HL-60 (cell line): ENCODE measurements at regions not wholly inside any gene's neighbourhood (a gene's known extent, or its start where the extent isn't known, plus 50 kb on each side); places are given as distances from the start of the nearest gene placed in this dataset.

Experiments used
- DNase-seq, 2 experiments: peaks; one replicate each; pipeline ENCODE4 v3.0.0-alpha.2; 2010 to 2020; ENCODE audit warnings: low read depth in 1 of 2, low spot score in 1 of 2
- H3K27ac ChIP-seq: fragments of 250-450 bp; sonication (Bioruptor Pico); replicated peaks from 2 replicates; pipeline ENCODE4 v1.5.1; 2020; ENCODE audit warnings: mild to moderate bottlenecking, moderate library complexity
- H3K27me3 ChIP-seq: fragments of 250-450 bp; sonication (Bioruptor Pico); 2 replicates; pipeline ENCODE4 v1.5.1; 2021; ENCODE audit warnings: mild to moderate bottlenecking, moderate library complexity; ENCODE audit not compliant: insufficient read depth, poor library complexity, severe bottlenecking
- H3K4me3 ChIP-seq: replicated peaks from 2 replicates; pipeline ENCODE4 v1.5.1; 2011; ENCODE audit warnings: mild to moderate bottlenecking, control low read depth, low read length; ENCODE audit not compliant: insufficient read depth
- CTCF ChIP-seq: IDR thresholded peaks from one replicate; pipeline ENCODE4 v1.5.1; 2011; ENCODE audit warnings: low read length, control low read depth, inconsistent platforms; ENCODE audit not compliant: insufficient read depth
- GABPA ChIP-seq: IDR thresholded peaks from 2 replicates; pipeline ENCODE4 v1.6.1; 2012; ENCODE audit warnings: low read depth
- POLR2AphosphoS5 ChIP-seq: IDR thresholded peaks from 2 replicates; pipeline ENCODE4 v1.6.1; 2012; ENCODE audit warnings: low read depth
- SPI1 ChIP-seq: IDR thresholded peaks from 2 replicates; pipeline ENCODE4 v1.6.1; 2012; ENCODE audit warnings: low read depth, mild to moderate bottlenecking, borderline replicate concordance
- TF ChIP-seq, protein P1 (sequence below): IDR thresholded peaks from 2 replicates; pipeline ENCODE4 v1.6.1; 2012; ENCODE audit warnings: low read depth; ENCODE audit not compliant: insufficient replicate concordance

- TF ChIP-seq GABPA (no peak), SPI1 (no peak; the same call in 1 of the 2 replicates), POLR2AphosphoS5 (no peak), CTCF (no peak)
- TF ChIP-seq, protein P1, sequence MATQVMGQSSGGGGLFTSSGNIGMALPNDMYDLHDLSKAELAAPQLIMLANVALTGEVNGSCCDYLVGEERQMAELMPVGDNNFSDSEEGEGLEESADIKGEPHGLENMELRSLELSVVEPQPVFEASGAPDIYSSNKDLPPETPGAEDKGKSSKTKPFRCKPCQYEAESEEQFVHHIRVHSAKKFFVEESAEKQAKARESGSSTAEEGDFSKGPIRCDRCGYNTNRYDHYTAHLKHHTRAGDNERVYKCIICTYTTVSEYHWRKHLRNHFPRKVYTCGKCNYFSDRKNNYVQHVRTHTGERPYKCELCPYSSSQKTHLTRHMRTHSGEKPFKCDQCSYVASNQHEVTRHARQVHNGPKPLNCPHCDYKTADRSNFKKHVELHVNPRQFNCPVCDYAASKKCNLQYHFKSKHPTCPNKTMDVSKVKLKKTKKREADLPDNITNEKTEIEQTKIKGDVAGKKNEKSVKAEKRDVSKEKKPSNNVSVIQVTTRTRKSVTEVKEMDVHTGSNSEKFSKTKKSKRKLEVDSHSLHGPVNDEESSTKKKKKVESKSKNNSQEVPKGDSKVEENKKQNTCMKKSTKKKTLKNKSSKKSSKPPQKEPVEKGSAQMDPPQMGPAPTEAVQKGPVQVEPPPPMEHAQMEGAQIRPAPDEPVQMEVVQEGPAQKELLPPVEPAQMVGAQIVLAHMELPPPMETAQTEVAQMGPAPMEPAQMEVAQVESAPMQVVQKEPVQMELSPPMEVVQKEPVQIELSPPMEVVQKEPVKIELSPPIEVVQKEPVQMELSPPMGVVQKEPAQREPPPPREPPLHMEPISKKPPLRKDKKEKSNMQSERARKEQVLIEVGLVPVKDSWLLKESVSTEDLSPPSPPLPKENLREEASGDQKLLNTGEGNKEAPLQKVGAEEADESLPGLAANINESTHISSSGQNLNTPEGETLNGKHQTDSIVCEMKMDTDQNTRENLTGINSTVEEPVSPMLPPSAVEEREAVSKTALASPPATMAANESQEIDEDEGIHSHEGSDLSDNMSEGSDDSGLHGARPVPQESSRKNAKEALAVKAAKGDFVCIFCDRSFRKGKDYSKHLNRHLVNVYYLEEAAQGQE, result no peak
- no peak for DNase-seq
- Histone ChIP-seq H3K27ac (no peak overlapping the region), H3K27me3 (peaks cover 4% of the 10 kb centered on the region), H3K4me3 (no peak overlapping the region)
Measured at GRCh38 chr12:46956451-46957035, 122.9 kb upstream of the PCED1B start.

DNA sequence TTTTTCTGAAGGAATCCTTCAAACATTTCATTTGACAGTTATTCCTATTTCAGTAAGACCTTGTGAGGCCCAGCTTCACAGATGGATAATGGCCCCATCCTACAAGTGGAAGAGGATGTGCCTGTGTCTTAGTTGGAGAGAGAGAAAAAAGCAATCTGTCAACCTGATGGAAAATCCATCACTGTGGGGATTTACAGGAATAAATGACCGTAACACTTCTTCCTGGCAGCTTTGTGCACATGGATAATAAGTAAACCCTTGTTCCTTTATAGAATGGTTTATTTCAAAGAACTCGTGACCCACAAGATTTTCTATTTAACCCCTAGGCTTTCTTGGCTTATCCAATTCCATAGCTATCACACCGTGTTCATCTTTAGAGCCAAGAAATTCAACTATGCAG lies 121.4 kb upstream of the PCED1B start:
- H3K4me3 ChIP-seq, result no peak overlapping the region
- TF ChIP-seq SPI1, result no peak
- H3K27ac ChIP-seq, result no peak overlapping the region
- no peak for DNase-seq
- H3K27me3 ChIP-seq, result no peaks in the 10 kb centered on the region

GRCh38 chr12:46958599-46959290 lies 120.7 kb upstream of the PCED1B start:
- no peak overlapping the region for H3K27ac ChIP-seq
- DNase-seq, result no peak
- no peak for TF ChIP-seq SPI1
- no peak for TF ChIP-seq POLR2AphosphoS5
- TF ChIP-seq, protein P1, result no peak
- no peak for TF ChIP-seq CTCF
- TF ChIP-seq GABPA, result no peak

DNA sequence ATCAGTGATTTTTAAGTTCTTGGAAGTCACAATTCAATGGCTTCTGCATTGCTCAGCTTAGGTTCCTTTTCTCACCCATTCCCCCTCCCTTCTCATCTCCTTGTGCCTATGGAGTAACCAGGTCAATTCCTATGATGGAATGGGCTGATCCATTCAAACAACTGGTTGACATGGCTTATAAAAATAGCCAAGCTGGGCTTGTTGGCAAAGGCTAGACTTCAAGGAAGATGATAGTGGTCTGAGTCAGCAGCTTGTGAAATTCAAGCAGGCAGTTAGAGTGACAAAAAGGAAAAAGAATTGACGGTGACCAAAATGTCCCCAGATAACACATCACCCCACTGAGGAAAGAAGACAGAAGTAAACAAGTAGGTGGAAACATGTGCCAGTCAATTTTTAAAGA lies 119.9 kb upstream of the PCED1B start:
- peak in 1 of 2 experiments; percentile 26 for DNase-seq
- TF ChIP-seq CTCF, result no peak
- TF ChIP-seq GABPA, result no peak
- TF ChIP-seq SPI1, result no peak
- TF ChIP-seq, protein P1, result no peak
- no peak for TF ChIP-seq POLR2AphosphoS5
- Histone ChIP-seq H3K27me3 (no peaks in the 10 kb centered on the region), H3K4me3 (no peak overlapping the region), H3K27ac (no peak overlapping the region)

More at GRCh38 chr12:46958599-46959290, 120.7 kb upstream of the PCED1B start:
- H3K27me3 ChIP-seq, result no peaks in the 10 kb centered on the region
- H3K4me3 ChIP-seq, result no peak overlapping the region
